ENCODE measurements at regions not wholly inside any gene's neighbourhood (a gene's known extent, or its start where the extent isn't known, plus 50 kb on each side); places are given as distances from the start of the nearest gene placed in this dataset.
A peak's percentile ranks its signal among the peaks of the same experiment; 100 is the strongest.
"Not testable (repeated sequence)": the region's sequence is repeated elsewhere in the genome, so short reads cannot be mapped to it uniquely, and the experiment has no call there.

GRCh38 chr2:7691961-7692656, 774.9 kb downstream of the RNF144A start:
- no peak for DNase-seq

DNA sequence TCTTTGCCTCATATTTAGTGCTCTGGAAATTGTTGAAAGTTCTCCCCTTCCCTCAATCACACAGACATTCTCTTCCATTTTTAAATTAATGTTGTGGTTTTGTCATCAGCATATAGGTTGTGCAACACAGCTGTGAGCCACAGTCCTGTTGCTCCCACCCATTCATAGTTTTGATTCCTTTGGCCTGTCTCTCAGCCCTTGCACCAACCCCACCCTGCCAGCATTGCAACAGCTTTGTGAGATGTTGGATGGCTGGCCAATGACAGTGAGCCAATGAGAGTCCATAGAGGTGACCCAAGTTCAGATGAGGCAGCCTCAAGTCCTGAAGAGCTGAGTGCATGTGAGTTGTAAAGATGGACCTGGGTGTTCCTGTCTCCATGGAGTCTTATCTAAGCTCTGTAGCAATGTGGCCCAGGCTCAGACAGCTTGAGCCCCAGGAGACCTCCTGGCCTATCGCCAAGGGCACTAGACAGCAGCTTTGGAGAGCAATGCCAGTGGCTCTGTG, 775.5 kb downstream of the RNF144A start:
- no peak for DNase-seq

DNA sequence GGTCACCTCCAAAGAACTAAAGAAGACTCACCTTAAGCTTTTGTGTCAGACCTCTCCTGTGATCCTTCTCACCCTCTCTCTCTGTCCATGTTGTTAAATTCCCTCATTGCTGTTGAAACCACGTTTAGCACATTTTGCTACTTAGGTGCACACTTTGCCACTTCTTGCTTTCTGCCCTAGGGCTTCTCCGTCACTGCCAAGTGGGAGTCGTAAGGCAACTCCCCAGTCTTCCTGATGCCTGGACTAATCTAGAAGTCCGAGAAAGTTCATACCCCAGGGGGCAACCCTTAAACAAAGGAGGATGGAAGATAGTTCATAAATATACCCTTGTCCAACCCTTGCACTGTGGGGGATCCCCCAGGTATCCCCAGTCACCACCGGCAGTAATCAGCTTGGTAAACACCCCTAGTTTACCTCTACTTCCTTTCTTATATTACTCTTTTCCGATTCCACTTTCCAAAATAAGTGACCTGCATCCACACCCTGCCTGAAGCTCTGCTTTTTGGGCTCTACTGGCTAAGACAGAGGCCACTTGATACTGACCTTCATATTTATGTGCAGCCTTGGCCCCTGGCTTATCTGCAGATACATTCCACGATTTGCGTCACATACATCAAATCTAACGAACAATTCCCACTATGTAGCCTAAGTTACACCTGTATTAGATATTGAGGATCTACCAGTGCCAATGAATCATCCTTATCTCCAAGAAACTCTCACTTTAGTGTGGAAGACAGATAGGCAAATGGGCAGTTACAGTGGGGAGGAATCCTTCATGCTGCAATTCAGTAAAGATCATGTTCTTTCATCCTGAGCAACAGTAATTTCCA, 776.2 kb downstream of the RNF144A start:
- DNase-seq = no peak

GRCh38 chr2:7694076-7694985, 777.1 kb downstream of the RNF144A start:
- DNase-seq = peak in 1 of 2 experiments; percentile 48

- not testable (repeated sequence) for DNase-seq
Measured at GRCh38 chr2:7696556-7696955, 779.3 kb downstream of the RNF144A start.

GRCh38 chr2:7697052-7697451, 779.8 kb downstream of the RNF144A start:
- no peak for DNase-seq

DNA sequence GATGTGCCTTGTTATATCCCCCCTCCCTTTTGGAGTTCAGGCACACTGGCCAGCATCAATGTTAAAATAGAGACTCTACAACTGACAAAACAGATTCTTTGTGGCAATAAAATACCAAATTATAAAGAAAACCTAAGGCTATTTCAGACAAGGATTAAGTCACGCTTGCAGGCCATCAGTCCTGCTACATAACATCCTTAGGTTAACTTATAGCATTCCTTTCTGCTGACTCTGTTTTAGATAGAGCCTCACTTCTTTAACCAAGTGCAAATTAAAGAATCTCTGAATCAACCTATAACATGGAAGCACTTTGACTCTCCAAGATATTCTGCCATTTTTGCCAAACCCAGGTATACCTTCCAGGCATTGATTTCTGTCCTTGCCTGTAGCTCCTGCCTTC, 784.6 kb downstream of the RNF144A start:
- no peak for DNase-seq

GRCh38 chr2:7703048-7703447, 785.8 kb downstream of the RNF144A start:
- no peak for DNase-seq

GRCh38 chr2:7703543-7704144, 786.4 kb downstream of the RNF144A start:
- no peak for DNase-seq

DNA sequence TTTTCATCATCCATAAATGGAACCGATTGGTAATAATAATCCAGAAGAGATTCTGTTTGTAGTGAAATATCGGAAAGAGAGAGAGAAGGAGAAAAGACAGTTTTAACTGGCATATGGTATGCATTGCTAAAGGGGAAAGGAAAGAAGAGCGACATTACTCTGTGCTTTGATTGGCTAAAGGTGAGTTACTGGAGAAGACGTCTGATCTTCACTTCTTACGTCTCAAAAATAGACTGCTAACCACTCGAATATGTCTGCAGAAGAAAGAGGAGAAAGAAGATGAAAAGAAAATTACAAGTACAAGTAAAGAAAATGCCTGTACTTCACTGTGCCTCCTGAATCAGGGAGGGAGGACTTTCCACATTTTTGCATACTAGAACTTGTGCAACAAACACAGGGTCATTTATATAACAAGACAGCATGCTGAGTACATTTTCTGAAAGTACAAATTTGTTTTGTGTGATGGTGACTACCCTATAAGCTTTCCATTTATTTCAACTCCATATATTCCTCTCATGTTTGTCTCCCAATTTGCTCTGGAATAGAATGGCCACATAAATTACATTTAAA, 787.2 kb downstream of the RNF144A start:
- no peak for DNase-seq

GRCh38 chr2:7706791-7707190, 789.6 kb downstream of the RNF144A start:
- DNase-seq = no peak

DNA sequence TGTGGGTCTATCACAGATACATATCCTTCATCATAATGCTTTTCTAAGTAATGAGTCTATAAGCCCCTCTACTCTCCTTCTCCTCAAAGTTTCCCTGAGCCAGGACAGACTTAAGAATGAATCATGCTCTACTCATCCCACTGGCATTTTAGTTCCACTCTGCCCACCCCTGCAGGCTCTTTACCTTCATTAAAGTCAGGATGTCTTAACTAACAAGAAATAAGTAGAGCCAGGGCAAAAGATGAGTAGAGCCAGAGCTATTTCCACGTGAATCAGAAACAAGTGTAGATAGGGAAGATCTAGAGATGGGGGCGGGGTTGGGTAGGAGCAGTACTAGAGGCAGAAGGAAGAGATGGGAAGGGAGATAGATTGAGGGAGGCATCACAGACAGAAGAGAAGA, 790.5 kb downstream of the RNF144A start:
- DNase-seq = no peak

DNA sequence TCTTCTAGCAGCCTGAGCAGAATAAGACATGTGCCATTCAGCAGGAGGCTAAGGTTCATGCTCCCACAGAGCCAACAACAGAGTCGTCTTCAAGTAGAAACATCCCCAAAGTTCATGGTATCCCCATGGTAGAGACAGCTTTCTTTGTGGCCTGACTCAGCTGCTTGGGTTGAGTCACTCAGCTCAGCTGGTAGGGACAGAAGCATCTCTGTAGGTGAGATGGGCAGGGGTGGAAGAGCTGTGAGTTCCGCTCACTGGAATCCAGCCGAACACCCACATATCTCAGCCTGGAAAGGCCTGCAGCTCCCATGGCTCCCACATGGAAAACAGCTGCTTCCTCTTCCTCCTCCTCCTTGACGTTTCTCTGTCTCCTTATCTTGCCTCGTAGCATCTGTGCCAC, 792.7 kb downstream of the RNF144A start:
- no peak for DNase-seq

GRCh38 chr2:7711167-7711566, 794.0 kb downstream of the RNF144A start:
- DNase-seq = no peak

- no peak for DNase-seq
Measured at GRCh38 chr2:7719876-7720275, 802.7 kb downstream of the RNF144A start.

- no peak for DNase-seq
Measured at GRCh38 chr2:7721413-7721995, 804.3 kb downstream of the RNF144A start.

GRCh38 chr2:7722212-7722910, 805.1 kb downstream of the RNF144A start:
- no peak for DNase-seq

GRCh38 chr2:7724336-7724735, 807.1 kb downstream of the RNF144A start:
- DNase-seq = no peak

DNA sequence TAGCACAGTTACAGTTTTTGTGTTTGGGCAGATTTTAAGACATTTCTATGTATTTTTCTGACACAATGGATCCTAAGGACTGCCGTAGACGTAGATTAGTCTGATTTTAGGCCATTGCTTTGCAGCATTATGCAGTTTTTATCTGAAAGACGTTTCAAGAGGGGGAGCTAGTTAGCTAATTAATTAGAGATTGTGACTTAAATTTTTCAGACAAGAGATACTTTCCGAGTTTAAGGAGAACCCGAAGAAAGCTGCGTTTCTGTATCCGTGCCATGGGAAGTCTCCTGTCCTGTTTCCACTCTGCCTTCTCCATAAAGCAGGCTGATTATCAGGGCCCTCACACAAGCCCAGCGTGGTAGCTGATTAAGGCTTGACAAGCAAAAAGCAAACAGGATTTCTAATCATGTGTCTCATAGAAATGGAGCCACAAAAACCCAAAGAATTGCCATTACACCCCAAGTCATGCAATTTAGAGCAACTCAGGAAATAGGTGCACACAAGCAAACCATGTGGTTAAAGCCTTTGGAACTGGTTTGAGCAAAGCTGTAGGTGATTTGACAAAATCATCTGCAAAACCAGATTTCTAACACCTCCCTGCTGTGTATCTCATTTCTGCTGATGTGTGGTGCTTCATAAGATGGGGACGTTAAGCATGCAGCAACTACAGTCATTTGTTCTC, 808.1 kb downstream of the RNF144A start:
- no peak for DNase-seq

GRCh38 chr2:7725850-7726242, 808.6 kb downstream of the RNF144A start:
- no peak for DNase-seq

DNA sequence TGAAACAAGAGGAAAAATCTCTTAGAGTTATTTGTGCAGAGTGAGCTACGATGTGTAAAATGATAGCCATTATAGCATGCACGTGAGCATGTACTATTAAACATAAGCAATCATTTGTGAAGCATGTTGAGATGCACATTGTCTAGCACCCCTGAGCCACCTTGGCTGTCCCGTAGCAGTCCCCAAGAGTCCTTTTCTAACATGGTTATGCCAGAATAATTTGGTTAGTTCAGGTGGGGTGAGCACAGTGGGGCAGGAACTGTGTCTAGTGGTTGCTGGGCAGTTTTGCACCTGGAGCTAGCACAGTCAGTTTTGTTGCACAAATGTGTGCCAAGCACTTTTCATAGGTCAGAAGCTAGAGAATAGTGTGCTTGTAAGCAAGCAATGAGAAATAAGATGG, 809.8 kb downstream of the RNF144A start:
- no peak for DNase-seq
